GM12878 (cell line): ENCODE measurements at regions not wholly inside any gene's neighbourhood (a gene's known extent, or its start where the extent isn't known, plus 50 kb on each side); places are given as distances from the start of the nearest gene placed in this dataset.

Source experiments
- ATAC-seq: fragments of 200-7000 bp; cut with Tn5 transposase; 3 replicates; pipeline ENCODE4 v1.9.1; 2020; ENCODE audit warnings: mild to moderate bottlenecking, moderate library complexity
- BruUV-seq: library from RNA; stranded (reverse); fragments of 400-500 nt; replicated peaks from 2 replicates; lab custom pipeline; 2021; lab: Mats Ljungman, UMichigan
- CTCF ChIA-PET: fragments of 300-600 bp; sonication (Branson Sonifier 250); formaldehyde crosslinking; extraction: SDS; loops from one replicate; lab custom pipeline; 2021; ENCODE audit warnings: inconsistent platforms; lab: Yijun Ruan, JAX
- POLR2A ChIA-PET: fragments of 350-600 bp; formaldehyde crosslinking; extraction: SDS; loops from one replicate; lab custom pipeline; 2021; ENCODE audit warnings: inconsistent platforms; lab: Charles Lee
- RAD21 ChIA-PET: fragments of 300-600 bp; sonication (Branson Sonifier 250); formaldehyde crosslinking; loops from one replicate; lab custom pipeline; 2023; ENCODE audit warnings: antibody characterized with exemption; ENCODE audit not compliant: unreplicated experiment; lab: Charles Lee
- SMC1A ChIA-PET: fragments of 300-600 bp; sonication (Branson Sonifier 250); formaldehyde crosslinking; loops from one replicate; lab custom pipeline; 2023; ENCODE audit not compliant: unreplicated experiment, uncharacterized antibody; lab: Charles Lee
- DNase-seq: peaks from one replicate; pipeline ENCODE4 v3.0.0-alpha.2; 2011; ENCODE audit warnings: low read depth, low spot score
- FAIRE-seq: peaks from 3 replicates; lab custom pipeline; 2011; peaks lifted over from hg19 to GRCh38; lab: Jason Lieb, UNC
- H2AFZ ChIP-seq: 2 replicates; pipeline ENCODE4 v1.6.0; 2011; ENCODE audit warnings: low read depth, low read length, control low read depth; ENCODE audit not compliant: control insufficient read depth
- H3K27ac ChIP-seq: 2 replicates; pipeline ENCODE4 v1.5.1; 2011; ENCODE audit warnings: control low read depth; ENCODE audit not compliant: control insufficient read depth, insufficient read depth
- H3K27me3 ChIP-seq, 2 experiments: replicated peaks in 1 of 2; 2 replicates each; pipeline versions ENCODE4 v1.6.0 to v1.6.1; 2011; ENCODE audit warnings: low read length in 1 of 2; ENCODE audit not compliant: control insufficient read depth in 2 of 2, insufficient read depth in 2 of 2
- H3K36me3 ChIP-seq, 2 experiments: 2 replicates each; pipeline ENCODE4 v1.5.1; 2011; ENCODE audit warnings: low read length in 1 of 2; ENCODE audit not compliant: control insufficient read depth in 2 of 2, insufficient read depth in 2 of 2
- H3K4me1 ChIP-seq: 2 replicates; pipeline ENCODE4 v1.6.1; 2011; ENCODE audit warnings: mild to moderate bottlenecking, low read length, moderate library complexity, mixed read lengths; ENCODE audit not compliant: control insufficient read depth, insufficient read depth
- H3K4me2 ChIP-seq: 2 replicates; pipeline ENCODE4 v1.6.0; 2011; ENCODE audit warnings: control low read depth; ENCODE audit not compliant: control insufficient read depth, insufficient read depth
- H3K4me3 ChIP-seq: fragments of 200-600 bp; sonication (generic); 2 replicates; pipeline ENCODE4 v1.5.1; 2016
- H3K79me2 ChIP-seq: 2 replicates; pipeline ENCODE4 v1.6.0; 2011; ENCODE audit warnings: low read length; ENCODE audit not compliant: control insufficient read depth, insufficient read depth
- H3K9ac ChIP-seq: 2 replicates; pipeline ENCODE4 v1.8.0; 2011; ENCODE audit warnings: low read length, control low read depth, mixed read lengths; ENCODE audit not compliant: control insufficient read depth, insufficient read depth
- H3K9me3 ChIP-seq: replicated peaks from 3 replicates; pipeline ENCODE4 v1.5.1; 2011; ENCODE audit warnings: mild to moderate bottlenecking, low read length; ENCODE audit not compliant: control insufficient read depth, insufficient read depth
- H4K20me1 ChIP-seq: 2 replicates; pipeline ENCODE4 v1.6.0; 2011; ENCODE audit not compliant: control insufficient read depth, insufficient read depth
- BRCA1 ChIP-seq: IDR thresholded peaks from 2 replicates; pipeline ENCODE4 v1.6.1; 2011; ENCODE audit warnings: low read depth, low read length, improper control_type of control experiment
- CHD2 ChIP-seq: IDR thresholded peaks from 2 replicates; pipeline ENCODE4 v1.6.1; 2011; ENCODE audit warnings: low read depth, low read length, improper control_type of control experiment, borderline replicate concordance
- JUNB ChIP-seq: IDR thresholded peaks from 2 replicates; pipeline ENCODE4 v1.6.1; 2016; ENCODE audit warnings: antibody characterized with exemption, mild to moderate bottlenecking
- NR2C2 ChIP-seq: IDR thresholded peaks from 2 replicates; pipeline ENCODE4 v1.6.1; 2011; ENCODE audit warnings: borderline replicate concordance, low read depth; ENCODE audit not compliant: control insufficient read depth, insufficient read length
- NR2F1 ChIP-seq: fragments of 450-650 bp; conservative IDR thresholded peaks from 2 replicates; pipeline ENCODE4 v1.6.1; 2017; ENCODE audit warnings: mild to moderate bottlenecking
- PAX5 ChIP-seq: IDR thresholded peaks from 2 replicates; pipeline ENCODE4 v1.6.1; 2011; ENCODE audit warnings: low read depth, low read length, borderline replicate concordance
- SMARCA5 ChIP-seq: fragments of 450-650 bp; IDR thresholded peaks from 2 replicates; pipeline ENCODE4 v1.6.1; 2017; ENCODE audit warnings: mild to moderate bottlenecking
- SPI1 ChIP-seq: IDR thresholded peaks from 2 replicates; pipeline ENCODE4 v1.6.1; 2011; ENCODE audit warnings: low read depth, mild to moderate bottlenecking, low read length, moderate library complexity, borderline replicate concordance; ENCODE audit not compliant: insufficient read depth
- SREBF1 ChIP-seq: IDR thresholded peaks from 2 replicates; pipeline ENCODE4 v1.6.1; 2012; ENCODE audit warnings: mild to moderate bottlenecking, low read length
- TAF1 ChIP-seq: IDR thresholded peaks from 2 replicates; pipeline ENCODE4 v1.6.1; 2011; ENCODE audit warnings: mild to moderate bottlenecking, low read depth, low read length, borderline replicate concordance
- TCF12 ChIP-seq: IDR thresholded peaks from 2 replicates; pipeline ENCODE4 v1.6.1; 2011; ENCODE audit warnings: low read depth, mild to moderate bottlenecking, low read length
- ZBED1 ChIP-seq: IDR thresholded peaks from 2 replicates; pipeline ENCODE4 v1.6.1; 2016; ENCODE audit warnings: borderline replicate concordance
- ZNF217 ChIP-seq: fragments of 450-650 bp; IDR thresholded peaks from 2 replicates; pipeline ENCODE4 v1.6.1; 2017; ENCODE audit warnings: antibody characterized with exemption, mild to moderate bottlenecking
- ZNF24 ChIP-seq: fragments of 450-650 bp; IDR thresholded peaks from 2 replicates; pipeline ENCODE4 v1.6.1; 2017; ENCODE audit warnings: antibody characterized with exemption, mild to moderate bottlenecking
- WGBS: methylation state at CpG from one replicate; pipeline ENCODE4 v1.1.6; 2016; ENCODE audit warnings: low lambda C conversion rate; ENCODE audit not compliant: insufficient replicate concordance, insufficient coverage; ENCODE audit errors: missing lambda C conversion rate; 5-methylcytosine and 5-hydroxymethylcytosine counted together
- in situ Hi-C: fragments of 300-500 bp; cut with MboI; formaldehyde crosslinking; loops from 9 replicates; pipeline ENCODE4 v1.14.3; 2018; ENCODE audit warnings: mixed read lengths
- intact Hi-C: fragments of 100-400 bp; cut with micrococcal nuclease; formaldehyde crosslinking; loops from one replicate; pipeline ENCODE4 v1.14.2; 2022; ENCODE audit not compliant: unreplicated experiment
- TF ChIP-seq, protein P1 (sequence below): fragments of 450-650 bp; IDR thresholded peaks from 2 replicates; pipeline ENCODE4 v1.6.1; 2016; ENCODE audit warnings: mild to moderate bottlenecking
- TF ChIP-seq, protein P2 (sequence below): fragments of 150-350 bp; IDR thresholded peaks from 2 replicates; pipeline ENCODE4 v1.6.1; 2014; ENCODE audit warnings: mild to moderate bottlenecking, low read depth, low read length

DNA sequence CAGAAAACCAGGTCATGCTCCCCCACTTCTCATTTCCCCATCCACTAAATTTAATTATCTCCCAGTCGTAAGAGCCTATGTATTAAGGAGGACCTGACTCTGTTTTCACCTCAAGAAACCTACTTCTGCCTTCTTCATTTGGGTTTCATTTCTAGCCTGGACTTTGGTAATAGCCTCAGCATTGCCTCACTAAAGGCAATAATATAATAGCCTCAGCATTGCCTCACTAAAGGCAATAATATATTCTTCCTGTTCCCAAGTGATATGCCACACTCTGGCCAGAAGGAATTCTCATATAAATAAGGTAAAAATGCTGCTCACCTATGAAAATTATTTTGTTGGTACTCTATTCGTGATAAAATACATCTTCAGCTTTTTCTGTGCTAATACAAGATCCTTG is 993.9 kb downstream of the EFNB2 start:
- Histone ChIP-seq H3K4me1 (no peaks in the 10 kb centered on the region), H3K4me2 (no peak overlapping the region), H4K20me1 (no peaks in the 10 kb centered on the region), H3K36me3 (no peaks in the 10 kb centered on the region), H3K27me3 (no peaks in the 10 kb centered on the region), H3K9ac (no peak overlapping the region)
- intact Hi-C loops = no loop called here
- CTCF ChIA-PET = no interaction called here
- no peak for ATAC-seq
- POLR2A ChIA-PET = no interaction called here
- no TSS peak for BruUV-seq
- TF ChIP-seq ZBED1 = no peak
- TF ChIP-seq, protein P1, sequence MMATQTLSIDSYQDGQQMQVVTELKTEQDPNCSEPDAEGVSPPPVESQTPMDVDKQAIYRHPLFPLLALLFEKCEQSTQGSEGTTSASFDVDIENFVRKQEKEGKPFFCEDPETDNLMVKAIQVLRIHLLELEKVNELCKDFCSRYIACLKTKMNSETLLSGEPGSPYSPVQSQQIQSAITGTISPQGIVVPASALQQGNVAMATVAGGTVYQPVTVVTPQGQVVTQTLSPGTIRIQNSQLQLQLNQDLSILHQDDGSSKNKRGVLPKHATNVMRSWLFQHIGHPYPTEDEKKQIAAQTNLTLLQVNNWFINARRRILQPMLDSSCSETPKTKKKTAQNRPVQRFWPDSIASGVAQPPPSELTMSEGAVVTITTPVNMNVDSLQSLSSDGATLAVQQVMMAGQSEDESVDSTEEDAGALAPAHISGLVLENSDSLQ = no peak
- TF ChIP-seq SPI1 = no peak
- TF ChIP-seq NR2F1 = no peak
- no peak for TF ChIP-seq ZNF24
- no peak for TF ChIP-seq TCF12
- no peak for TF ChIP-seq BRCA1
- no peak for TF ChIP-seq CHD2
- TF ChIP-seq NR2C2 = no peak
- no peak for TF ChIP-seq SREBF1
- no peak for TF ChIP-seq ZNF217
- TF ChIP-seq TAF1 = no peak
- TF ChIP-seq SMARCA5 = no peak
- TF ChIP-seq, protein P2, sequence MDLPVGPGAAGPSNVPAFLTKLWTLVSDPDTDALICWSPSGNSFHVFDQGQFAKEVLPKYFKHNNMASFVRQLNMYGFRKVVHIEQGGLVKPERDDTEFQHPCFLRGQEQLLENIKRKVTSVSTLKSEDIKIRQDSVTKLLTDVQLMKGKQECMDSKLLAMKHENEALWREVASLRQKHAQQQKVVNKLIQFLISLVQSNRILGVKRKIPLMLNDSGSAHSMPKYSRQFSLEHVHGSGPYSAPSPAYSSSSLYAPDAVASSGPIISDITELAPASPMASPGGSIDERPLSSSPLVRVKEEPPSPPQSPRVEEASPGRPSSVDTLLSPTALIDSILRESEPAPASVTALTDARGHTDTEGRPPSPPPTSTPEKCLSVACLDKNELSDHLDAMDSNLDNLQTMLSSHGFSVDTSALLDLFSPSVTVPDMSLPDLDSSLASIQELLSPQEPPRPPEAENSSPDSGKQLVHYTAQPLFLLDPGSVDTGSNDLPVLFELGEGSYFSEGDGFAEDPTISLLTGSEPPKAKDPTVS = no peak
- TF ChIP-seq JUNB = no peak
- no peak for TF ChIP-seq PAX5
- TF ChIP-seq, all 136 proteins: peak for 0
- FAIRE-seq (no peak), DNase-seq (no peak)
- no peak overlapping the region for H2AFZ ChIP-seq
- WGBS = 13% methylated on average over 2 of the region's 2 CpGs
- in situ Hi-C loops = no loop called here
- ChIA-PET RAD21 (no interaction called here), SMC1A (no interaction called here)
- no peak overlapping the region for H3K4me3 ChIP-seq
- no peak overlapping the region for H3K27ac ChIP-seq
- no peaks in the 10 kb centered on the region for H3K9me3 ChIP-seq
- H3K79me2 ChIP-seq = no peaks in the 10 kb centered on the region
